HG03095 (cell line): ENCODE measurements at regions not wholly inside any gene's neighbourhood (a gene's known extent, or its start where the extent isn't known, plus 50 kb on each side); places are given as distances from the start of the nearest gene placed in this dataset.

Experiments
- ATAC-seq: cut with Tn5 transposase; IDR thresholded peaks from one replicate; pipeline ENCODE4 v1.9.1; 2021; ENCODE audit warnings: moderate library complexity; ENCODE audit not compliant: unreplicated experiment

DNA sequence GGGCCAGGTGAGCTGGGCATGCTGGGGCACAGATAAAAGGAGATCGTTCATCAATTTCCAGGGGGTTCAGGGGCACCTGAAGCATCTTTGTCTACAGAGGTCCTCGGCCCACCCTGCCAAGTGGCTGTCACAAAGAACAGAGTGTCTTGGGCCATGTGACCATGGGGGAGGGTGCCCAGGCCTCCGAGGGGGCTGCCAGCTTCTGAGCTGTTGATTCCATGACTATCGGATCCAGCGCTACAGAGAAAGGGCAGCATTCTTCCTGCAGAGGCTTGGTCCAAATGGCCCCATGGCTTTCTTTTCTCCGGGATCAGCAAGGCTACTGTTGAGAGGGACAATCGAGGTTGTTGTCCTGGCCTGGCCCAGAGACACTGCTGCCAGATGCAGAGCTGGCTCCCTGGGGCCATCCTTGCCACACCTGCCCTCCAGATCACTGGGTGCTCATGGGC is 289.2 kb downstream of the ZSWIM6 start:
- ATAC-seq = no peak

DNA sequence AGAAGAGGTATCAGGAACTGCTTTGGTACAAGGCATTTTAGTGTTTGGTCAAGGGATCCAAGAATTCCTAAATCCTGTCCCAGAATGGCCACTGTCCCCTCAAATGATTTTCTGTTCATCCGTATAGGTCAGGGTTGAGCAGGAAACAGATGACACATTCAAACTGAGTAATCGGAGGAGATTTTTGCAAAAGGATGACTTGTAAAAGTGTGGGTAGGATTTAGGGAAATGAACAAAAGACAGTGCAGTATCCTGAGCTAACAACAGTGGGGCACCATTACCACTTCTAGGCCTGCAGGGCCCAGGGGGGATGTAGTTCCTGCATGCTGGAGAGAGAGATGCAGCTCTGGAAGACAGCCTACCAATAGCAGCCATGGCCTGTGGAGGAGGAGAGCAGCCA is 290.1 kb downstream of the ZSWIM6 start:
- ATAC-seq = no peak

DNA sequence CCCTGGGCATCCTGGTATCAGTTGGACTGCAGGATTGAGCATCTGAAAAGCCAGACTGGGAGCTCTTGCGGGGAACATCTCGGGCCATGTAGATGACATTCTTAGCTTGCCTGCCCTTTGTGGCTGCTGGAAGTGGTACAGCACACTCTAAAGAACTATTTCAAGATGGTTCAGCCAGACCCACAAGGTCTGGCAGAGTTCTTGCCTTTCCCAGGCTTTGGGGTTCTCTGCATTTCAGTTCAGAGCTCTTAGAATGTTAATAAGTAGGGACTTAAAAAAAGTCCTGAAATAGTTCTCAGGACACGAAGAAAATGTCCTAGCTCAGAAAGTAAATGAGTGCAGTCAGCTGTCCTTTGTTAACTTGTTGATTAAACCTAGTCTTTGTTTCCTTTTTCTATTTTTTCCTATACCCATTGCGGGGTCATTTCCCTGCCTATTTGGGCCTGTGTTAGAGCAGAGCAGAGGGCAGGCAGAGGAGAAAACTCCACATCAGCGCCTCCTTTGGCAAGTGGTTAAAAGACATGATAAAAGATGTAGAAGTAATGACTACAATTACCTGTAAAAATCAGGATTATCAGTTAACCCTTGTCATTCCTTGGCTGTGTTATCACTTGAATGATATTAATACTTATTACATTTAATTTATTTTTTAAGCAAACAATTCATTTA is 291.5 kb downstream of the ZSWIM6 start:
- no peak for ATAC-seq

DNA sequence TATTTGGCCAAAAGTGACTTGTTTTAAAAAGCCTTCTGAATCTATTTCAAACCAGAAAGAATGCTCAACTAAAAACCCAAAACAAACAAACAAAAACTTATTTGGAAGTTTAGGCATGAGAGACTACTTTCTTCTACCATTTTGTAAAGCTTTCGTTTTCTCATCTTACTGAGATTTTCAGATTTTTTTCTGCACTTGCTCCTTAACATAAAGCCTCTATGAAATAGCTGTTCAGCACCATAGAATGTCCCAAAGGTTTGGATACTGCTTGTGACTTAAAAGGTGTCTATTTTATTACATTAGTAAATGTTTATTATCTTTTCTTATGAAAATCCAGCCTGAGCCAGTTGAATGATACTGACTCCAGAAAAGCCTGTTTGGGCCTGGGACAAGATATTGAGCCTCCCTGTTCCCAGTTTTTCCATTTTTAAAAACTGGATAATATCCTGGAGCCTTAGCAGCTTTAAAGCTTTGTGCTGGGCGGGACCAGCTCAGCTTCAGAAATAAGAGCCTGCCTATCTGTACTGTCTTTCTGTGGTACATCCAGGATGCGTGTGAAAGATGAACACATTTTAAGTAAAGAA is 292.6 kb downstream of the ZSWIM6 start:
- no peak for ATAC-seq

DNA sequence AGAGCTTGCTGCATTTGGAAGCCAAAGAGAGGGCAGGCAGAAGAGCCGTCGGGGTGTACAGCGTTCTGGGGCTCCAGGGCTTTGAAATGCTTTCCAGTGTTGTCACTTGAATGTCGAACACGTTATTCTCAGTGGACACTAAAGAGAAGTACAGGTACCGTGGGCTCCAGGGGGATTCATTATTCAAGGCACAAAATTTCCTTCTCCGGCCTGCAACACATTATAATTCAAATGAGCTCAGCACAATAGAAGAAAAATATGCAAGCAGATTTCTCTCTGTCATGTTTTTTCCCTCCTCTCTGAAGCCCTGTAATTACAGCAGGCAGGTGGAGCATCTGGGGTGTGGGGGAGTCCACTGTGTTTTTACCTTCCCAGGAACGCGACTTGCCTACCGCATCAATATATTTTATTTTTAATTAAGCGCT is 293.1 kb downstream of the ZSWIM6 start:
- no peak for ATAC-seq

DNA sequence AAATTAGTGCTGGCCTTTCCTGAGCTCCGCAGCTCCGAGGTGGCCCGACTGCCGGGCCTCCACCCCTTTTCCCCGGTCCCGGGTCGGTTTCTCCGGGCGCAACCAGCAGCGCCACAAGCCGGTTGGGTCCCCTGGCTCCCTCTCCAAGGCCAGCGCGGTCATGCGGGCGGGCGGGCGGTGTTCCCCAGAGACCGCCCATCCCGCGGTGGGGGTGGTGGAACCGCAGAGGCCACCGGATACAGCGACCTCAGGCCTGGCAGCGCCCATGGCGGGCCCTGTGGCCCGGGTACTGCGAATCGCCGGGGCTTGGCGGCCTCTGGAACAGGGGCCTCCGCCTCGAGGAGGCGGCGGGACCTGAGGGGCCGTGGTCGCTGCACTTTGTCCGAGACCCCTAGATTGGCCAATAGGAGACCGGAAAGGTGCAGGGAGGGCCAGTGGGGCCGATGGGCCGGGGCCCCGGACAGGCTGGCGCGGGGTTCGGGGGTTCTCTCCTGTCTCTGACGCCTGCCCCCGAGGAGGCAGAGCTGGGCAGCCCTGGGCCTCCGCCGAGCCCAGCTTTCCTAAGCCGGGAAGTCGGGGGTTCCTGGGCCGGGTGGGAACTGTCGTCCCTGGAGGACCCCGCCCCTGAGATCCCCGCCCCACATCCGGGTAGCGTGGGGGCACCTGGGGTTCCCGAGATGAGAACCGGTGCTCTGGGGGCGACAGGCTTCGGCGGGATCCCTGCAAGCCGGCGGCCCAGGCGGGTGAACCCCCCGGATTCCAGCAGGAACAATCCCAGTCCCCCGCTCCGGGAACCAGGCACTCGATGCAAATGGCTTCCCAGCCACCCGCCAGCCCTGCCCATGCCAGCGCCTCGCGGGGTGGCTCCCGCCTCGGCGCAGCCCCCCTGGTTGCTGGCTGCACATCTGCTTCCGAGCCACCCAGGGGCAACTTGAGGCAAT is 293.9 kb downstream of the ZSWIM6 start:
- no peak for ATAC-seq

DNA sequence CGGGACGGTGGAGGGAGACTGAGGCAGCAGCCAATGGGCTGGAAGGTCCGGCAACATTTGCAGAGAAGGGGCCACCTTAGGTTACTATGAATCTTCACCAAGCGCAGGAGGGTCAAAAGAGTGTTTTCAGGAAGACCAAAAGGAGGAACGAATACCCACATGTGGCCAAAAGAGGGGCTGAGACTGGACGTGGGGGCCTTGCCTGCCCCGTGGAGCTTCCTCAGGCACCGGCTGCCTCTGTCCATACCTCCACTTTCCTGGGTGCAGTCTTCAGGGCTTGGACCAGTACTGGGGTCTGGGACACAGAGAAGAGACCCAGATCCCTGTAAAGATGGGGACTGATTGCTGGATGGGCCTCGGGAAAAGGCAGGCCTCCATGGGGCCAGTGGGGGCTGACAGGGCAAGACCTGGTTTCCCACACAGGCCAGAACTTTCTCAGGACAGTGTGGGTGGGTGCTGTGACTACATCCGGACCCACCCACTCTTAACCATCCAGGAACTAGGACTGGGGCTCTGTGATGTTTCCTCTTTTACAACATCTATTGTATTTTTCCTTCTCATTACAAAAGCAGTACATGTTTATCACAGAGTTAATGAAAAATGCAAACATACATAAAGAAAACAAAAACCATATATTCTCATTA is 294.7 kb downstream of the ZSWIM6 start:
- no peak for ATAC-seq

DNA sequence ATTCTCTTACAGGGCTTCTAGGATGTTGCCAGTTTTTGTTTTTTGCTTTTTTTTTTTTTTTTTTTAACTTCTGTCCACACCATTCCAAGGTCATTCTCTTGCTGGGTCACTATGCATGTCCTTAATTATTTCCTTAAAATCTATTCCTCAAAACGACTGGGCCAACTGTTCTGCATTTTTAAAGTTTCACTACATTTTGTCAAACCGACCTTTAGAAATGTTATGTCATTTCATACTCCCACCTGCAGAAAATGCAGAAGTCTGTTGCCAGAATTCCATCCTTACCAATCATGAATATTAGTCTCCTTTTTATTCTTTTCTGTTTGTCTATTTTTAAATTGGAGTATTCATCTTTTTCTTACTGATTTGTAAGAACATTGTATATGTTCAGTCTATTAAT is 295.5 kb downstream of the ZSWIM6 start:
- no peak for ATAC-seq

DNA sequence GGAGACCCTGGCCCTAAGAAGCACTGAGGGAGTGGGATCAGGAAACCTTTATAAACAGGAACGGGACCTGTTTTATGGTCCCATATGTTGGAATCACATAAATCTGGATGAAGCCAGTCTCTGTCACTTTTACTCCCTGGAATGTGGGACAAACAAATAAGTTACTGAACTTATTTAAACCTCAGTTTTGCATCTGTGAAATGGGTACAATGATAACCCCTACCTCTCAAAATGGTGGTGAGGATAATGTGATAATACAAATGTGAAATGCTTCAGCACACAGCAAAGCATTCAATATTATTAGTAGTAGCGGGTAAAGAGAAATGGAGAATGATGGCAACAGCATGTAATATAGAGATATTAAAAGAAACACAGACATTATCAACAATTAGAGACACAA is 298.9 kb downstream of the ZSWIM6 start:
- no peak for ATAC-seq

DNA sequence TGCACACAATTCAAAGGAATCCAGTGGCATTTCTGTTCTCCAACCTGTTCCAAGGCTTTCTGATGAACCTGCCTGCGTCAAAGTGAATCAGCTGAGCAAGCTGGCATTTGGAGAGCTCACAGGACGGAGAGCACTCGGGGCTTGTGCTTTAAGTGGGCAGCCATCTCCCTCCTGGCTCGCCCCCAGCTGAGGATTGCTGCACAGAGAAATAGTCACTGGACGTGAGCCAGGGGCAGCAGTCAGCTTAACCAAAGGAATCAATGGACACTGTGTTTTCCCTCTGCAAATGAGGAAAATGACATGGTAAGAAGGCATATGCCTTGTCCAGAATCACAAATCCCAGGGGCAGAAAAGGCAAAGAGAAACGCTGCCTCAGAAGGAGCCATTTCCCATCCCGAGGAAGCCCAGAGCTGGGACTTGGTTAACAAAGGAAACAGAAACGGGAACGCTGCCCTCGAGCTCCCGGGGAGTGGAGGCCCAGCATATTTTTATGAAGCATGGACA is 299.4 kb downstream of the ZSWIM6 start:
- ATAC-seq = no peak

DNA sequence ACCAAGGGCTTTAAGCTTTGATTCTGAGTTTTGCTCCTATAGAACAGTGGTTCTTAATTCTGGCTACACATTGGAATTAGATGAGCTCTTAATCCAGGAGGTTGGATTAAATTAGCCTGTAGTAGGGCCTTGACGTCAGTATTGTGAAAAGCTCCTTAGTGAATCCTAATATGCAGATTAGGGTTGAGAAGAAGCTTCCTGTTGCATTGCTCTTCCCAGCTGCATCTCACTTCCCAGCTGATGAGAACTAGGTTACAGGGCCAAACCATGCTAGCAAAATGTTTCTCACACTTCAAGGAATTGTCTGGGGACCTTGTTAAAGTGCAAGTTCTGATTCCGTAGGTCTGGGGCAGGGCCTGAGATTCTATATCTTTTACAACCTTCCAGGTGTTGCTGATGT is 300.0 kb downstream of the ZSWIM6 start:
- ATAC-seq = no peak

DNA sequence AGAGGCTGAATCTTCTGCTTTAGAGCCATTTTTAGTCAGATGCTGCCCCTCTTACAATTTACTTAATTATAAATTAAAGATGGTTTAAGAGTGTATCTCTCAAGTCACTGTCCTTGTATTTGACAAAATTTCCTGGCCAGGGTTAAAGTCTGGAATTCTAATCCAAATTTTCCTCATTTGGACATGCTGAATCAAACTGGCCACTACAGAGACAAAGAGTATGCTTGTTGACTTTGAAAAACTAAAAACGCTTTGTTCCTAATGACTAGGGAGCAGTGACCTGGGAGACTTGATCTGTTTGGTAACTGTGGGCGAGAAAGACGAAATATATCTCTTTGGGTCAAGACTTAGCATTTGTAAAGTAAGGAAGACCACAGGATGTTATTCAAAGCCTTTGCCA is 303.2 kb downstream of the ZSWIM6 start:
- ATAC-seq = no peak

DNA sequence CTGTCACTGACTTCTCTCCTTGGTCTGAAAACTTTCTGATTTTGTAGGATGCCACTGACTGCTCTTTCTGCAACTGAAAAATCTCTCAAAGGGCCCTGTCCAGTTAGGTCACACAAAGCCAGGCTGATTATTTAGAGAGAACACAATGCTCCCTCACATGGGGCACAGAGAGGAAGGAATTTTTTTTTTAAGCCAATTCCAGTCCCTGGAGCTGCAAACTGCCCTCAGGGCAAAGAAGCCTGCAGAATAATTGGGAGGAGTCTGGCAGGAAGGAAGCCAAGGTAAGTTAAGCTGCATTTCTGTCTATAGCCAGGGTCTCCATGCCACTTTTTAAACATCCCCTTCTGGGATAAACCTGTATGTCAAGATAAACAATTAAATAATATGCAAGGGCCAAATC is 305.5 kb downstream of the ZSWIM6 start:
- no peak for ATAC-seq

DNA sequence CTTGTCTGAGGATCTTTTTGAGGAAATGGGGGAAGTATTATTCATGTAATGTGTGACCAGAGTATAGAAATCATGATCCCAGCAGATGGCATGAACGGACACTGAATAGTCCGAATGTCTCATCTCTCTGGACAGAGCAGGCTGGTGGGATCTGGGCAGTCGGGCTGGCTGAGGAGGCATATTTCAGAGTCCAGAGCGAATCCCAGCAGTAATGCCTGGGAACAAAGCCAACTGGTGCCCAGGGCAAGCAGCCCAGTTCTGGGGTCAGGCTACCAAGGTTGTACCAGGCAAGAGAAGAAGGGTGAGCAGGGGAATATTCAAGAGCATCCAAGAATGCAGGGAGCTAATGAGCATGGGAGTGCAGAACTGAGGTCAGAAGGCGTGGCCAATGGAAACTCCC is 306.4 kb downstream of the ZSWIM6 start:
- no peak for ATAC-seq

DNA sequence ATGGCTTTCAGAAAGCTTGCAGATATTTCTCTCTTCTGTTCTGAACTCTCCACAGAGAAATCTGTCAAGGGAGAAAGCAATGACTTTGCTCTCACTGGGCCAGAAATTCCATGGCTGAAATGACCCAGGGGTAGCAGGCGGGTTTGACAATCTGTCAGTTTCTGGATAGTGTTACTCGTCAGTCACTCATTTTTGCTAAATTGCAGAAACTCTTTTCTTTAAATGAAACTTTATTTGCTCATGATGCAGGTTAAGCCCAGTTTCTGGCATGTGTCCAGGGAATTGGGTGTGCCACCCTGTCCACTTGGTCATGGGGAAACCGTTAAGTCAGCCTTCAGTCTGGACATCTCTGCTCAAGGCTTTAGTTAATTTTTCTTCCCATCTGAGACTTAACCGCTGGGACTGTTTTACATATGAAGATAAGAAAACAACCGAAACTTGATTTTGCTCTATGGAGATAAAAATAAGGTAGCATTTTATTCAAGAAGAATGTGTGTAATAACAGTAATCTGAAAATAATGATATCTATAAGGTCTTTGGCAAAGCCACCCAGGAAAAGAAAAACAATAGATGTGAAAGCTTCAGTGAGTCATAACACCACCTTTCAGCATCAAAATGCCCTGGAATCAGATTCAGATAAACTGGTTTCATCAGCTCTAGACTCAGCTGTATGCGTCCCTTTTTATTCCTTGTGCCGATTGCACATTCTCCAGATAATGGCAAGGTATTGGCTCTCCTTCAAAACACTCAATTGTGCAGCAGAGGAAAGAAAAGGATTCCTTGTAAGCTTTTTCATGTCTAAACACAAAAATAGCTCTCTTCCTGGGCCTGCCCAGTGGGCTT is 308.3 kb downstream of the ZSWIM6 start:
- no peak for ATAC-seq

DNA sequence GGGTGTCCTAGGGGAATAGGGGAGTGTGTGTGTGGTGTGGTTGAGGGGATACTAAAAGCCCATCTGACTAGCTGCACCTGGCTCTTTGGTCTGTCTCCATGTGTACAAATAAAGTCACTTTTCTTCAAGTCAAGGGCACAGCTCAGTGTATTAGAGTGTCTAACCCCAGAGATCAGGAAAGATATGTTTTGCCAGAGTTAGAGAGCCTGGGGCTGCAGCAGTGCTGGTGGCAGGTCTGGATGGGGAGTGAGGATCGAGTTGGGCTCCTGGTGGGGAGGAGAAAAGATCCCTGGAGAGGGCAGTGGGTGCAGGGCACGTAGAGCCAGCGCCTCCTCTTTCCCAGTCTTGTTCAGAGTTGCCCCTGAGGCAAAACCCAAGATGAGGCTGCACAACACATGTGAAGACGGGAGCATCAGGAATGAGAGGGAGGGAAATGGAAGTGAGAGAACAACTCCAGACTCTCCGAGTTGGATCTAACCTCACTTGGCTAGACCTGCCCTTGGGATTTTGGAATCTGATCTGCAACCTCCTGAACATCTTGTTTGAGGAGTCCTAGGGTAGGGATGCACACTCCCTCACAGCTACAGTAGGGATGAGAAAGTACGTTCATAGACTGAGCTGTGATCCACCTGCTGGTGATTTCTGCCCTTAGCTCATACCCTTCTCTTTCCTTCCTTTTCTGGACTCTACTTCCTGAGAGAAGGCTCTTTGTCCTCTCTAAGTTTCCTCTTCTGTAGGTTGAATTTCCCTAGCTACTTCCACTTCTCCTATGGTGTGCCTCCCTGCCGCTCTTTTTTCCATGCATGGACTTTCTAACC is 309.9 kb downstream of the ZSWIM6 start:
- no peak for ATAC-seq

DNA sequence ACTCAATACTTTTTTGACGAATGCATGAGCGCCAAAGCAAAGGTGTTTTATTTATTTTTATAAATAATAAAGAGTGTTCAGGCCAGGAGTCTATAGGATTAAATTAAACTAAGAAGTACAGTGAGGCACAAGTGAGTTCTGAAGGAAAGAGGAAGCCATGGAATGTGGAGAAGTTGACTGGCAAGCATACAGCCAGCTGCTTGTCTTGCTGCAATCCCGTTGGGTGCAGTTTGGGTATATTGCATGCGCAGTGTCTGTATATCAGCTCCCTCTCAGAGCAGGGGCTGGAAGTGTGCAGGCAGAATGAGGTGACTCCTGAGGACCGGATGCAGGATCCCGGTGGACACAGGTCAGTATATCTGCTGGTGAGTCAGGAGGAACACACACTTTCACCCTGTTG is 315.6 kb downstream of the ZSWIM6 start:
- no peak for ATAC-seq

DNA sequence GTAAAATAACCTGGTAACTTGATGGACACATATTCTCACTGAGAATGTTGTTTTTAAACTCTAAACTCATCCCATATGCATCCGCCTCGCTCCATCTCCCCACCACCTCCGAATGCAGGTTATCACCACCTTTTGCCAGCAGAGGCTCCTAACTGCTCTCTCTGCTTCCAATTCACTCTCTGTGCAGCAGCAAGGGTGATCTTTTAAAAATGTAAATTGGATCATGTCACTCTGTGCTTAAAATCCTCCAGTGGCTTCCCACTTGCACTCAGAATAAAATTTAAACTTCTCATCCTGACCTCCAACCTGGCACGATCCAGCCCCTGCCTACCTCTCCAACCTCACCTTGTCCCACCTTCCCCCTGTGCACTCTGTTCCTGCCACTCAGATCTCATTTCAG is 317.2 kb downstream of the ZSWIM6 start:
- ATAC-seq = no peak

DNA sequence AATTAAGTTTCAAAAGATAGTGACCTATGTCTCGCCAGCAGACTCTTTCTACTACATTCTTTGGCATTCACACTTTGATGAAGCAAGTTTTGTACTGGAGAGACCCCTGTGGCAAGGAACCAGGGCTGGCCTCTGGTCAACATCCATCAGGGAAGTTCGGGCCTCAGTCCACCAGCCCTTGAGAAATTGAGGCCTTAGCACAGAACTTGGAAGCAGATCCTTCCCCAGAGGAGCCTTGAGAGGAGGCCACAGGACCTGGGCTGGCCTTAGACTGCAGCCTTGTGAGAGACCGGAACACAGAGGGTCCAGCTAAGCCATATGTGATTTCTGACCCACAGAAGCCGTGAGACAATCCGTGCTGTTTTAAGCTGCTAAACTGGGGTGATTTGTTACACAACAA is 317.9 kb downstream of the ZSWIM6 start:
- no peak for ATAC-seq
